ENCODE measurements at regions not wholly inside any gene's neighbourhood (a gene's known extent, or its start where the extent isn't known, plus 50 kb on each side); places are given as distances from the start of the nearest gene placed in this dataset.

DNA sequence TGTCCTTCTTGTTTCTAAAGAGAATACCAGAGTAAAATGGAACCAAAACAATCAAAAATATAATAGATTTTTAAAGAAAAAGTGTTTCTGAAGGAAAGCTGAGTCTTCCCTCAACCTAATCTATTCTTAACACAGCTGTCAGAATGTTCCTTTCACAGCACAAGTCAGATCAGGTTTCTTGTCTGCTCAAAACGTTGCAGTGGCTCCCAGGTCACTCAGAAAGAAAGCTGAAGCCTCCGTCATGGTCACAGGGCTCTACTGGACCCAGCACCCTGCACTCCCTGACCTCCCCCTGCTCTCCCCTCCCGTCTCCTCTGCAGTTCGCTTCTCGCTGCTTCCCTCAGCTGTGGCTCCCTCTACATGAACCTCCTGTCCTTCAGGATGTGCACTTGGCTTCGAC is 90.7 kb upstream of the PTPRM start:
- TF ChIP-seq CTCF (IDR thresholded peaks at IDR 0.05), result no peak
- no peak for TF ChIP-seq POLR2A (IDR thresholded peaks at IDR 0.05)

Measured in Peyer's patch (tissue), 4 donors.